Loucy (cell line): ENCODE measurements at regions not wholly inside any gene's neighbourhood (a gene's known extent, or its start where the extent isn't known, plus 50 kb on each side); places are given as distances from the start of the nearest gene placed in this dataset.

ENCODE experiments used
- H2AFZ ChIP-seq: fragments of 200-600 bp; sonication (generic); 2 replicates; pipeline ENCODE4 v1.6.0; 2016; ENCODE audit warnings: antibody characterized with exemption, mild to moderate bottlenecking, low read length, moderate library complexity
- H3F3A ChIP-seq: fragments of 200-600 bp; 2 replicates; pipeline ENCODE4 v1.6.0; 2016; ENCODE audit warnings: antibody characterized with exemption, low read depth, mild to moderate bottlenecking
- H3K27me3 ChIP-seq: fragments of 200-600 bp; sonication (generic); 2 replicates; pipeline ENCODE4 v1.6.1; 2014; ENCODE audit warnings: low read length, mild to moderate bottlenecking; ENCODE audit not compliant: insufficient read depth, poor library complexity, severe bottlenecking
- H3K36me3 ChIP-seq: fragments of 200-600 bp; sonication (generic); 2 replicates; pipeline ENCODE4 v1.6.1; 2016; ENCODE audit warnings: low read length; ENCODE audit not compliant: insufficient read depth
- H3K4me1 ChIP-seq: fragments of 200-600 bp; sonication (generic); 2 replicates; pipeline ENCODE4 v1.5.1; 2014; ENCODE audit warnings: low read length, mild to moderate bottlenecking; ENCODE audit not compliant: insufficient read depth, poor library complexity, severe bottlenecking
- H3K4me2 ChIP-seq: fragments of 200-600 bp; sonication (generic); 2 replicates; pipeline ENCODE4 v1.6.0; 2014; ENCODE audit warnings: antibody characterized with exemption, low read length, low read depth, mild to moderate bottlenecking; ENCODE audit not compliant: poor library complexity, severe bottlenecking
- H3K4me3 ChIP-seq: fragments of 200-600 bp; sonication (generic); 2 replicates; pipeline ENCODE4 v1.5.1; 2014; ENCODE audit warnings: low read length, mild to moderate bottlenecking, mixed read lengths; ENCODE audit not compliant: poor library complexity, severe bottlenecking
- H3K79me2 ChIP-seq: fragments of 200-600 bp; sonication (generic); 2 replicates; pipeline ENCODE4 v1.6.1; 2014; ENCODE audit warnings: low read length; ENCODE audit not compliant: insufficient read depth
- H3K9ac ChIP-seq: fragments of 200-600 bp; sonication (generic); 2 replicates; pipeline ENCODE4 v1.6.0; 2014; ENCODE audit warnings: mild to moderate bottlenecking, low read depth, low read length, moderate library complexity; ENCODE audit not compliant: poor library complexity, severe bottlenecking
- H3K9me2 ChIP-seq: fragments of 200-600 bp; sonication (generic); replicated peaks from 2 replicates; pipeline ENCODE4 v1.6.1; 2016; ENCODE audit warnings: low read depth, low read length, mixed read lengths
- H3K9me3 ChIP-seq: fragments of 200-600 bp; sonication (generic); 2 replicates; pipeline ENCODE4 v1.6.1; 2014; ENCODE audit warnings: mild to moderate bottlenecking, antibody characterized with exemption, low read length, low read depth; ENCODE audit not compliant: insufficient read depth
- H4K20me1 ChIP-seq: fragments of 200-600 bp; sonication (generic); 2 replicates; pipeline ENCODE4 v1.6.0; 2014; ENCODE audit warnings: antibody characterized with exemption, low read length, mild to moderate bottlenecking; ENCODE audit not compliant: insufficient read depth, poor library complexity, severe bottlenecking
- CTCF ChIP-seq: fragments of 200-600 bp; sonication (generic); conservative IDR thresholded peaks from 2 replicates; pipeline ENCODE4 v1.5.1; 2014; ENCODE audit warnings: mild to moderate bottlenecking, antibody characterized with exemption, low read length
- EZH2phosphoT487 ChIP-seq: fragments of 200-600 bp; IDR thresholded peaks from 2 replicates; pipeline ENCODE4 v1.6.1; 2018; ENCODE audit warnings: antibody characterized with exemption, mild to moderate bottlenecking, moderate library complexity, borderline replicate concordance

GRCh38 chrX:101750744-101751143, 91.1 kb upstream of the ARMCX2 start:
- Histone ChIP-seq H3K4me1 (no peaks in the 10 kb centered on the region), H3K9me3 (no peaks in the 10 kb centered on the region), H3K9ac (no peak overlapping the region), H3K79me2 (no peaks in the 10 kb centered on the region), H3K27me3 (no peaks in the 10 kb centered on the region), H3K9me2 (no peaks in the 10 kb centered on the region), H3K36me3 (no peaks in the 10 kb centered on the region), H3F3A (no peaks in the 10 kb centered on the region), H3K4me3 (no peak overlapping the region), H2AFZ (no peak overlapping the region), H3K4me2 (no peak overlapping the region), H4K20me1 (no peaks in the 10 kb centered on the region)
- TF ChIP-seq EZH2phosphoT487, result no peak
- no peak for TF ChIP-seq CTCF

- Histone ChIP-seq H3K4me2 (no peak overlapping the region), H2AFZ (no peak overlapping the region)
Measured at GRCh38 chrX:101749436-101749835, 89.8 kb upstream of the ARMCX2 start.

GRCh38 chrX:101745046-101745445, 85.4 kb upstream of the ARMCX2 start:
- no peaks in the 10 kb centered on the region for H3K27me3 ChIP-seq
- H3K79me2 ChIP-seq, result no peaks in the 10 kb centered on the region
- H3F3A ChIP-seq, result no peaks in the 10 kb centered on the region
- no peak overlapping the region for H3K4me3 ChIP-seq
- no peaks in the 10 kb centered on the region for H3K9me3 ChIP-seq
- no peaks in the 10 kb centered on the region for H4K20me1 ChIP-seq
- H3K4me2 ChIP-seq, result no peak overlapping the region
- H3K9ac ChIP-seq, result no peak overlapping the region
- TF ChIP-seq CTCF, result no peak
- TF ChIP-seq EZH2phosphoT487, result no peak
- no peaks in the 10 kb centered on the region for H3K36me3 ChIP-seq
- no peaks in the 10 kb centered on the region for H3K4me1 ChIP-seq
- no peak overlapping the region for H2AFZ ChIP-seq
- H3K9me2 ChIP-seq, result no peaks in the 10 kb centered on the region

More at GRCh38 chrX:101749436-101749835, 89.8 kb upstream of the ARMCX2 start:
- H3K9me2 ChIP-seq, result no peaks in the 10 kb centered on the region
- H3K9me3 ChIP-seq, result no peaks in the 10 kb centered on the region
- no peaks in the 10 kb centered on the region for H3K36me3 ChIP-seq
- no peaks in the 10 kb centered on the region for H3F3A ChIP-seq
- H4K20me1 ChIP-seq, result no peaks in the 10 kb centered on the region
- TF ChIP-seq CTCF (no peak), EZH2phosphoT487 (no peak)
- H3K9ac ChIP-seq, result no peak overlapping the region
- H3K79me2 ChIP-seq, result no peaks in the 10 kb centered on the region
- H3K4me1 ChIP-seq, result no peaks in the 10 kb centered on the region
- H3K27me3 ChIP-seq, result no peaks in the 10 kb centered on the region
- H3K4me3 ChIP-seq, result no peak overlapping the region
